ENCODE measurements at regions not wholly inside any gene's neighbourhood (a gene's known extent, or its start where the extent isn't known, plus 50 kb on each side); places are given as distances from the start of the nearest gene placed in this dataset.

DNA sequence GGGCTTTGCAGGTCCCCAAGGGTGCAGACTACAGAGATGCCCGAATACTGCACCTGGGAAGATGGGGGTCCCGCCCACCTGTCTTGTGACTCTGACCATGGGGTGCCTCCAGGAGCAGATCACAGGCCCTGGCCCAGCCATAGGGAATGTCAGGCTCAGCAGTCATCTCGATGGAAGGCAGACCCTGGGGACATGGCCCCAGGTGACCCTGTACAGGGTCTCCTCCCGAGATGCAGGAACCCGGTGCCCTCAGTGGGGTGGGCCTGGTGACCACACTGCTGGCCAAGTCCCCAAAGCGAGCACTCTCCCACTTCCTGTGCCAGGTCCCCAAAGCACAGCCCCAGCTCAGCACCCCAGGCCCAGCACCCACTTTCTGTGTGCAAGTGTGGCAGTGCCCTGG, 903.7 kb upstream of the USP15 start:
- intact Hi-C loops (cut with DNase I), result no loop called here
- H3K27me3 ChIP-seq, result no peaks in the 10 kb centered on the region
- H3K9me3 ChIP-seq, result no peaks in the 10 kb centered on the region
- peak in 1 of 4 donors; percentile 29 for ATAC-seq
- no peak overlapping the region for H3K27ac ChIP-seq
- H3K4me3 ChIP-seq, result no peak overlapping the region
- no peaks in the 10 kb centered on the region for H3K36me3 ChIP-seq
- no CpG with 5 or more reads among the region's 6 CpGs for WGBS (ENCODE audit: insufficient coverage, low coverage, low lambda C conversion rate, missing lambda C conversion rate)
- no peaks in the 10 kb centered on the region for H3K4me1 ChIP-seq
- no peak for DNase-seq
- no peak for TF ChIP-seq POLR2A (IDR thresholded peaks at IDR 0.05)
- TF ChIP-seq, protein P1, sequence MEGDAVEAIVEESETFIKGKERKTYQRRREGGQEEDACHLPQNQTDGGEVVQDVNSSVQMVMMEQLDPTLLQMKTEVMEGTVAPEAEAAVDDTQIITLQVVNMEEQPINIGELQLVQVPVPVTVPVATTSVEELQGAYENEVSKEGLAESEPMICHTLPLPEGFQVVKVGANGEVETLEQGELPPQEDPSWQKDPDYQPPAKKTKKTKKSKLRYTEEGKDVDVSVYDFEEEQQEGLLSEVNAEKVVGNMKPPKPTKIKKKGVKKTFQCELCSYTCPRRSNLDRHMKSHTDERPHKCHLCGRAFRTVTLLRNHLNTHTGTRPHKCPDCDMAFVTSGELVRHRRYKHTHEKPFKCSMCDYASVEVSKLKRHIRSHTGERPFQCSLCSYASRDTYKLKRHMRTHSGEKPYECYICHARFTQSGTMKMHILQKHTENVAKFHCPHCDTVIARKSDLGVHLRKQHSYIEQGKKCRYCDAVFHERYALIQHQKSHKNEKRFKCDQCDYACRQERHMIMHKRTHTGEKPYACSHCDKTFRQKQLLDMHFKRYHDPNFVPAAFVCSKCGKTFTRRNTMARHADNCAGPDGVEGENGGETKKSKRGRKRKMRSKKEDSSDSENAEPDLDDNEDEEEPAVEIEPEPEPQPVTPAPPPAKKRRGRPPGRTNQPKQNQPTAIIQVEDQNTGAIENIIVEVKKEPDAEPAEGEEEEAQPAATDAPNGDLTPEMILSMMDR (IDR thresholded peaks at IDR 0.05), result no peak

DNA sequence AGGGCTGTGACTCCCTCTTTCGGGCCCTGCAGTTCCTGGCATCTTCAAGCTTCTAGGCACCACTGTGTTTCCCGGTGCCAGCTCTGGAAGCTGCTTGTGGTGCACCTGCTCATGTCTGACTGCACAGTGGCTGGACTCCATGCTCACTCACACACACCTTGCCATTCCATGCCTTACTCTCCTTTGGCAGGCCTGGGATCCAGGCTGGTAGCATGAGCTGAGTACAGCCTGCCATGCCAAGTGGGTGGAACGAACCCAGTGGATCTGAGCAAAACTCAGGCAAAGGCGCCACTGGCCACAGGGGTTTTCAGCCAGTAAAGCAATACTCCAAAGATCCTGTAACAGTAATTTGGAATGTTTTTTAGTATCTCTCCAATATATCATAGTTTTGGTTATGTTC, 902.7 kb upstream of the USP15 start:
- 92% methylated on average over 2 of the region's 4 CpGs for WGBS (ENCODE audit: insufficient coverage, low coverage, low lambda C conversion rate, missing lambda C conversion rate)
- DNase-seq, result no peak

DNA sequence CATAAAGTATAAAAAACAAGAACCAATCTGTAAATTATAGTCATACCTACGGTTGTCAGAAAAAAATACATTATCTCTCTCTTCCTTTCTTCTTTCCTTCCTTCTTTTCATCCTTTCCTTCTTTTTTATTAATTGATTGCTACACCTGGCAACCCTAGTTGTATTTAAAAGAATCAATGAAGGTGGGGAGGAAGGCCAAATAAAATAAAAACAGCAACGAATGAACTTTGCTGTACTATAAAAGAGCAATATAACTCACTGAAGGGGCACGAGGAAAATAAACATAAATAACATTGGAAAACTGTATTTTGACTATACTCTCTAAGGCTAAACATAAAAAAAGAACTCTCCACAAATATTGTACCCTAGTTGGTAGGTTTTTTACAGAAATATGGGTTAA, 898.2 kb upstream of the USP15 start:
- H3K9me3 ChIP-seq, result no peaks in the 10 kb centered on the region
- H3K4me3 ChIP-seq, result no peak overlapping the region
- ATAC-seq, result peak; percentile 40 to 71 (median 62)
- H3K4me1 ChIP-seq, result peaks cover 0 to 6% (median 0%) of the 10 kb centered on the region in 4 donors
- TF ChIP-seq, protein P1 (IDR thresholded peaks at IDR 0.05), result no peak
- TF ChIP-seq POLR2A (IDR thresholded peaks at IDR 0.05), result no peak
- intact Hi-C loops (cut with DNase I), result no loop called here
- no peaks in the 10 kb centered on the region for H3K36me3 ChIP-seq
- no peak overlapping the region for H3K27ac ChIP-seq
- WGBS (ENCODE audit: insufficient coverage, low coverage, low lambda C conversion rate, missing lambda C conversion rate), result 31% methylated on average over 3 of the region's 3 CpGs
- DNase-seq, result no peak
- no peaks in the 10 kb centered on the region for H3K27me3 ChIP-seq

More for the DNA sequence above, 902.7 kb upstream of the USP15 start:
- Histone ChIP-seq H3K4me1 (peaks cover 0 to 6% (median 0%) of the 10 kb centered on the region in 4 donors), H3K9me3 (no peaks in the 10 kb centered on the region), H3K27me3 (no peaks in the 10 kb centered on the region), H3K27ac (no peak overlapping the region), H3K4me3 (no peak overlapping the region), H3K36me3 (no peaks in the 10 kb centered on the region)
- intact Hi-C loops (cut with DNase I), result no loop called here
- ATAC-seq, result peak in 1 of 4 donors; percentile 45
- TF ChIP-seq POLR2A (IDR thresholded peaks at IDR 0.05), result no peak
- TF ChIP-seq, protein P1 (IDR thresholded peaks at IDR 0.05), result no peak

DNA sequence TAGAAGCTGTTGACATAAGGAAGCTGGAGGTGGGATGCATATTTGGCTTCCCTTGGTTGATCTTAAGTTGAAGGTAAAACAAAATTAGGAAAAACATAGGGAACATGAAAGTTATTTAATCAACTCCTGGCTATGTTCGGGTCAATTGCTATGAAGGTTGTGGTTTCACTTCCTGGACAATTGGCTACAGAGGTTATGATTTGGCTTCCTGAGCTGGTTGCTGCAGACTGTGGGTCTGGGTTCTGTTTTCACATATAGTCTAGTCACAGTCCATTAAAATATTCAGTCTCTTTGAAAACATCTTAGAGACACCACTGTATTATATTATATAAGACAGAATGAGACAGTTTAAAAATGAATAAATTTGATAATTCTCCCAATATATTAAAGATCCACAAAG, 895.2 kb upstream of the USP15 start:
- peak; percentile 38 to 75 (median 54) for ATAC-seq
- H3K9me3 ChIP-seq, result no peaks in the 10 kb centered on the region
- TF ChIP-seq POLR2A (IDR thresholded peaks at IDR 0.05), result no peak
- TF ChIP-seq, protein P1 (IDR thresholded peaks at IDR 0.05), result no peak
- 17% methylated on average over 1 of the region's 1 CpG for WGBS (ENCODE audit: insufficient coverage, low coverage, low lambda C conversion rate, missing lambda C conversion rate)
- H3K27me3 ChIP-seq, result no peaks in the 10 kb centered on the region
- no peak overlapping the region for H3K4me3 ChIP-seq
- H3K4me1 ChIP-seq, result peaks cover 0 to 6% (median 0%) of the 10 kb centered on the region in 4 donors
- no peaks in the 10 kb centered on the region for H3K36me3 ChIP-seq
- intact Hi-C loops (cut with DNase I), result no loop called here
- H3K27ac ChIP-seq, result no peak overlapping the region
- no peak for DNase-seq

DNA sequence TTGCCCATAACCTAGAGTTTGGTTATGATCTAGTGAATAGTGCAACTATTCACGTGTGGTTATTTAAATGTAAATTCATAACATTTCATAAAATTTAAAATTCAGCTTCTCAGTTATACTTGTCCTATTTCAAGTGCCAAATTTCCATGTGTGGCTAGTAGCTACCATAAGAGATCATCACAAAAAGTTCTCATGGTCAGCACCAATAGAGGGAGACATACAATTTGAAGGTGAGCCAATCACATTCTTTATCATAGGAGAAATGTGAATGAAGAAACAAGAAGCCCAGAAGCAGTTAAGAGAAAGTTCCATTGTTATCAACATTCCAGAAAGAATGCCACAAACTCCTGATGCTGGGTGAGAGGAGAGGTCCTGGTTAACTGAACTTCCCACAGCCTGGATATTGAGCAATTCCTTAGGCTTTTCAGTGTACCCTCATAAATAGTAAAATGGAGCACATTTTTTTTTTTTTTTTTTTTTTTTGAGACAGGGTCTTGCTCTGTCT, 892.9 kb upstream of the USP15 start:
- Histone ChIP-seq H3K36me3 (no peaks in the 10 kb centered on the region), H3K27me3 (no peaks in the 10 kb centered on the region), H3K4me1 (peaks cover 0 to under 1% (median 0%) of the 10 kb centered on the region in 4 donors), H3K27ac (no peak overlapping the region), H3K9me3 (no peaks in the 10 kb centered on the region), H3K4me3 (no peak overlapping the region)
- no peak for DNase-seq
- 71% methylated on average over 1 of the region's 1 CpG for WGBS (ENCODE audit: insufficient coverage, low coverage, low lambda C conversion rate, missing lambda C conversion rate)
- ATAC-seq, result peak in 3 of 4 donors; percentile 27 to 46 (median 46)
- no peak for TF ChIP-seq POLR2A (IDR thresholded peaks at IDR 0.05)
- TF ChIP-seq, protein P1 (IDR thresholded peaks at IDR 0.05), result peak in 2 of 4 donors; percentile 25 to 27
- intact Hi-C loops (cut with DNase I), result no loop called here

Measured in right lobe of liver (tissue), 6 donors.